Ascending aorta (tissue), 2 donors: ENCODE measurements at regions not wholly inside any gene's neighbourhood (a gene's known extent, or its start where the extent isn't known, plus 50 kb on each side); places are given as distances from the start of the nearest gene placed in this dataset.

Experiments
- DNase-seq, 2 donors: peaks; one replicate each; pipeline ENCODE4 v3.0.0-alpha.2; 2019; ENCODE audit warnings: low spot score in 2 of 2
- H3K27ac ChIP-seq, 2 donors: fragments of 200-600 bp; sonication (generic); one replicate each; pipeline ENCODE4 v1.5.1; 2016 to 2017; ENCODE audit warnings: mild to moderate bottlenecking in 1 of 2
- H3K27me3 ChIP-seq: fragments of 200-600 bp; sonication (generic); one replicate; pipeline ENCODE4 v1.5.1; 2017
- H3K36me3 ChIP-seq, 2 donors: fragments of 200-600 bp; sonication (generic); one replicate each; pipeline ENCODE4 v1.5.1; 2016
- H3K4me1 ChIP-seq, 2 donors: fragments of 200-600 bp; sonication (generic); one replicate each; pipeline ENCODE4 v1.5.1; 2016 to 2017; ENCODE audit warnings: mild to moderate bottlenecking in 1 of 2
- H3K4me3 ChIP-seq, 2 donors: fragments of 200-600 bp; sonication (generic); one replicate each; pipeline ENCODE4 v1.5.1; 2016 to 2017; ENCODE audit warnings: mild to moderate bottlenecking in 1 of 2
- H3K9me3 ChIP-seq, 2 donors: fragments of 200-600 bp; sonication (generic); one replicate each; pipeline ENCODE4 v1.5.1; 2016
- CTCF ChIP-seq, 3 experiments: fragments of 200-600 bp in 2 of 3; fragments of 450-650 bp in 1 of 3; sonication (generic) in 2 of 3; IDR thresholded peaks; one replicate each; pipeline ENCODE4 v1.5.1; 2016 to 2019; ENCODE audit warnings: antibody characterized with exemption in 3 of 3, mild to moderate bottlenecking in 1 of 3, moderate library complexity in 1 of 3
- intact Hi-C: fragments of 100-400 bp; cut with DNase I; formaldehyde crosslinking; loops from one replicate; pipeline ENCODE4 v1.15.1; 2023

DNA sequence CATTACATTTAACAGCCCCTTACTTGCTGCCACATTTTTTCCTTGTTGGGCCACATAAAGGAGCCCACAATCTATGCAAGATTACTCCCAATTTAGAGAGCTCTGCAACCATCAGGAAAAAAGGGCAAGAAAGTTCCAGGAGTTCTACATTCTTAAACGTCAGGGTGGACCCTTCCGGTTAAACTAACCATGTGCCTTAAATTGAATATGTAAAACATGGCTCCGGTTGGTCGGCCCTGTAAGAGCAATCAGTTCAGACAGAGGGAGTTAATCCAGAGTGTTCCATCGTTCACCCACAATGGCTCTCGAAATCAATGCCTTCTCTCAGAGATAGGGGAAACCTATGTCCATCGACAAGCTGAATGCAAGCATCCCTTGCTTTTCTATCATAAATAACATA, 253.7 kb upstream of the PFKP start:
- no peaks in the 10 kb centered on the region for H3K9me3 ChIP-seq
- H3K4me1 ChIP-seq, result no peaks in the 10 kb centered on the region
- intact Hi-C loops, result no loop called here
- no peak for TF ChIP-seq CTCF (IDR thresholded peaks at IDR 0.05)
- H3K27ac ChIP-seq, result no peak overlapping the region
- no peaks in the 10 kb centered on the region for H3K36me3 ChIP-seq
- DNase-seq, result no peak
- H3K4me3 ChIP-seq, result no peak overlapping the region
- no peaks in the 10 kb centered on the region for H3K27me3 ChIP-seq

DNA sequence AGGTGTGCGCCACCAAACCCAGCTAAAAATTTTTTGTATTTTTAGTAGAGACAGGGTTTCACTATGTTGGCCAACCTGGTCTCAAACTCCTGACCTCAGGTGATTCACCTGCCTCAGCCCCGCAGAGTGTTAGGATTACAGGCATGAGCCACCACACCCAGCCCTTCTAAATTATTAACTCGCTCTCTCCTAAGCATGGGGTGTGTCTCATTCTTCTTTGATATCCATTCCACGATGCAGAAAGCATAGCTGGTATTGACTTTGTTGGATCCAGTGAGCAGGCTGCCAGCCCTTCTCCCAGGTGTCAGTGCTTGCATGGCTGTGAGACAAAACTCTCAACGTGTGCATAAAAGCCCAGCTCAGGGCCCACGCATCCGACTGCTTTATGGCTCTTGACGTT, 254.1 kb upstream of the PFKP start:
- Histone ChIP-seq H3K36me3 (no peaks in the 10 kb centered on the region), H3K27ac (no peak overlapping the region), H3K9me3 (no peaks in the 10 kb centered on the region), H3K4me3 (no peak overlapping the region), H3K4me1 (no peaks in the 10 kb centered on the region), H3K27me3 (no peaks in the 10 kb centered on the region)
- intact Hi-C loops, result no loop called here
- DNase-seq, result no peak
- TF ChIP-seq CTCF (IDR thresholded peaks at IDR 0.05), result no peak

GRCh38 chr10:2812631-2813030, 254.7 kb upstream of the PFKP start:
- no peak for TF ChIP-seq CTCF (IDR thresholded peaks at IDR 0.05)
- DNase-seq, result no peak
- intact Hi-C loops, result no loop called here
- Histone ChIP-seq H3K4me3 (no peak overlapping the region), H3K36me3 (no peaks in the 10 kb centered on the region), H3K9me3 (no peaks in the 10 kb centered on the region), H3K27me3 (no peaks in the 10 kb centered on the region), H3K4me1 (no peaks in the 10 kb centered on the region), H3K27ac (no peak overlapping the region)

- intact Hi-C loops, result no loop called here
- no peak for DNase-seq
- Histone ChIP-seq H3K36me3 (no peaks in the 10 kb centered on the region), H3K27me3 (no peaks in the 10 kb centered on the region), H3K4me1 (no peaks in the 10 kb centered on the region), H3K9me3 (peaks cover 0 to 4% of the 10 kb centered on the region in 2 donors), H3K27ac (no peak overlapping the region), H3K4me3 (no peak overlapping the region)
- no peak for TF ChIP-seq CTCF (IDR thresholded peaks at IDR 0.05)
These were observed 267.2 kb upstream of the PFKP start for GRCh38 chr10:2800178-2800577.

GRCh38 chr10:2798336-2799022, 268.9 kb upstream of the PFKP start:
- no peak for DNase-seq
- Histone ChIP-seq H3K4me3 (no peak overlapping the region), H3K4me1 (no peaks in the 10 kb centered on the region), H3K27me3 (no peaks in the 10 kb centered on the region), H3K27ac (no peak overlapping the region), H3K36me3 (no peaks in the 10 kb centered on the region), H3K9me3 (peaks cover 0 to 4% of the 10 kb centered on the region in 2 donors)
- intact Hi-C loops, result no loop called here
- TF ChIP-seq CTCF (IDR thresholded peaks at IDR 0.05), result no peak
